ENCODE measurements at regions not wholly inside any gene's neighbourhood (a gene's known extent, or its start where the extent isn't known, plus 50 kb on each side); places are given as distances from the start of the nearest gene placed in this dataset.

GRCh38 chr6:81944661-81945060 lies 192.2 kb upstream of the TENT5A start:
- TF ChIP-seq CTCF (IDR thresholded peaks at IDR 0.05) (no peak), POLR2AphosphoS5 (IDR thresholded peaks at IDR 0.05) (no peak), POLR2A (IDR thresholded peaks at IDR 0.05) (no peak), EP300 (IDR thresholded peaks at IDR 0.05) (no peak)
